ENCODE measurements at regions not wholly inside any gene's neighbourhood (a gene's known extent, or its start where the extent isn't known, plus 50 kb on each side); places are given as distances from the start of the nearest gene placed in this dataset.

DNA sequence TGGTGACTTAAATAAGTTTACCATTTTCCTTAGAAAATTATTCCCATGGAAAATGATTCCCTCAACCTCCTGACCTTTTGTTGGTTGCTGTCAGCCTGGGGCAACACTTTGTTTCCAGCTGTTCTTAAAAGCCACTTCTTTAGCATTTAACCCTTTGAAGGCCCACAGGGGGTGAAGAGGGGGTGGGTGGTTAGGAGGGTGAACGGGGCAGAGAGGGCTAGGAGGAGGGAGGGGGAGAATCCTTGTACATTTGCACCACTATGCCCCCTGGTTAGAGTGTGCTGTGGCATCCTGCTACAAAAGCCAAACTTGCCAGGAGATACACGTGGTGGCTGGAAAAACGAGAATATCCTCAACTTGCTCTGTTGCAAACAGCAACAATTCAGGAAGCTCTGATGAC, 273.2 kb upstream of the RGMA start:
- DNase-seq (ENCODE audit: low read depth, low spot score), result no peak
- in situ Hi-C loops (cut with HindIII; ENCODE audit: low sequenced_read_pairs), result no loop called here
- H3K4me3 ChIP-seq (ENCODE audit: low read depth, low read length), result no peak overlapping the region
- no peak for TF ChIP-seq CTCF (IDR thresholded peaks at IDR 0.05; ENCODE audit: low read depth, low read length)

DNA sequence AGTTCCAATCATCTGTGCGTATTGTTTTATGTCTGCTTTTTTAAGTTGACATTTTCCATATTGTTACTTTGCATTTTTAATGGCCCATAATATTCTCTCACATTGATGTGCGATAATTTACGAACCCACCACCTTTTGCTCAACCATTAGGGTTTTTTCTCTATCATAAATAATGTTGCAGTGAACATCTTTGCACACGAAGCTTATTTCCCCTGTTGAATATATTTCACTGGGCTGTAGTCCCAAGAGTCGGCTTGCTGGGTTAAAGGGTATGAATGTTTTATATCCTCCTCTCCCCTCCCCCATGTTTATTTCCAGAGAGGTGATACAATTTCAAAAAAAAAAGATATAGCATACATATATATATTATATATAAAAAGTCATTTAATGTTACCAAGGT, 272.7 kb upstream of the RGMA start:
- no peak for TF ChIP-seq CTCF (IDR thresholded peaks at IDR 0.05; ENCODE audit: low read depth, low read length)
- no peak overlapping the region for H3K4me3 ChIP-seq (ENCODE audit: low read depth, low read length)
- in situ Hi-C loops (cut with HindIII; ENCODE audit: low sequenced_read_pairs), result no loop called here
- no peak for DNase-seq (ENCODE audit: low read depth, low spot score)

- DNase-seq (ENCODE audit: low read depth, low spot score), result no peak
- in situ Hi-C loops (cut with HindIII; ENCODE audit: low sequenced_read_pairs), result no loop called here
- H3K4me3 ChIP-seq (ENCODE audit: low read depth, low read length), result no peak overlapping the region
- no peak for TF ChIP-seq CTCF (IDR thresholded peaks at IDR 0.05; ENCODE audit: low read depth, low read length)
Observed at GRCh38 chr15:93360976-93361375, 272.0 kb upstream of the RGMA start.

- no peak for DNase-seq (ENCODE audit: low read depth, low spot score)
- no peak for TF ChIP-seq CTCF (IDR thresholded peaks at IDR 0.05; ENCODE audit: low read depth, low read length)
- in situ Hi-C loops (cut with HindIII; ENCODE audit: low sequenced_read_pairs), result no loop called here
- H3K4me3 ChIP-seq (ENCODE audit: low read depth, low read length), result no peak overlapping the region
Observed at GRCh38 chr15:93360318-93360717, 271.3 kb upstream of the RGMA start.

GRCh38 chr15:93359425-93360131, 270.6 kb upstream of the RGMA start:
- in situ Hi-C loops (cut with HindIII; ENCODE audit: low sequenced_read_pairs), result no loop called here
- no peak overlapping the region for H3K4me3 ChIP-seq (ENCODE audit: low read depth, low read length)
- no peak for DNase-seq (ENCODE audit: low read depth, low spot score)
- no peak for TF ChIP-seq CTCF (IDR thresholded peaks at IDR 0.05; ENCODE audit: low read depth, low read length)

- no peak for TF ChIP-seq CTCF (IDR thresholded peaks at IDR 0.05; ENCODE audit: low read depth, low read length)
- no peak overlapping the region for H3K4me3 ChIP-seq (ENCODE audit: low read depth, low read length)
- no peak for DNase-seq (ENCODE audit: low read depth, low spot score)
- in situ Hi-C loops (cut with HindIII; ENCODE audit: low sequenced_read_pairs), result no loop called here
Observed at GRCh38 chr15:93359060-93359408, 270.0 kb upstream of the RGMA start.
